Liver (tissue), 3 donors: ENCODE measurements at regions not wholly inside any gene's neighbourhood (a gene's known extent, or its start where the extent isn't known, plus 50 kb on each side); places are given as distances from the start of the nearest gene placed in this dataset.

Experiments
- CTCF ChIP-seq: fragments of 150-350 bp; IDR thresholded peaks from 2 replicates; pipeline ENCODE4 v1.5.1; 2017; ENCODE audit warnings: improper control_type of control experiment, low read depth, low read length; ENCODE audit not compliant: missing input control
- MAX ChIP-seq: IDR thresholded peaks from 2 replicates; pipeline ENCODE4 v1.6.1; 2016; ENCODE audit warnings: antibody characterized with exemption
- SP1 ChIP-seq: IDR thresholded peaks from 2 replicates; pipeline ENCODE4 v1.6.1; 2018; ENCODE audit warnings: antibody characterized with exemption, mild to moderate bottlenecking
- donor health status: healthy.
- donor health status: healthy.

- TF ChIP-seq SP1, result no peak
- TF ChIP-seq CTCF, result no peak
- no peak for TF ChIP-seq MAX
Measured at GRCh38 chr1:173424782-173425407, 52.2 kb upstream of the PRDX6 start.
